Ecto neural progenitor cell (in vitro differentiated cells): ENCODE measurements at regions not wholly inside any gene's neighbourhood (a gene's known extent, or its start where the extent isn't known, plus 50 kb on each side); places are given as distances from the start of the nearest gene placed in this dataset.
"Not testable (repeated sequence)": the region's sequence is repeated elsewhere in the genome, so short reads cannot be mapped to it uniquely, and the experiment has no call there.

Source experiments
- DNase-seq: peaks from one replicate; pipeline ENCODE4 v3.0.0-alpha.2; 2018; ENCODE audit warnings: low spot score

DNA sequence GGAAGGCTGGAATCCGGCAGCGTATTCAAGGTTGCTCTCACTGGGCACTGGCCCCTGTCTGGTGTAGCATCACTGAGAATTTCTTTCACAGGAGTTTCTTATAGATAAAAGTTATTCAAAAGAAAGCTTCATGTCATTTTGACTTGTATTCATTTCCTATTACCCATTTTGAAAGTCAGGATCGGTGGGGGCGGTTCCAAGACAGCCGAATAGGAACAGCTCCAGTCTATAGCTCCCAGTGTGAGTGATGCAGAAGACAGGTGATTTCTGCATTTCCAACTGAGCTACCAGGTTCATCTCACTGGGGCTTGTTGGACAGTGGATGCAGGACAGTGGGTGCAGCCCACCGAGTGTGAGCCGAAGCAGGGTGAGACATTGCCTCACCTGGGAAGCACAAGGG, 51.5 kb upstream of the CDC42EP3 start:
- DNase-seq = not testable (repeated sequence)

- DNase-seq = no peak
Measured at GRCh38 chr2:37730037-37730818, 58.8 kb upstream of the CDC42EP3 start.

- not testable (repeated sequence) for DNase-seq
Measured at GRCh38 chr2:37732412-37732811, 61.0 kb upstream of the CDC42EP3 start.

DNA sequence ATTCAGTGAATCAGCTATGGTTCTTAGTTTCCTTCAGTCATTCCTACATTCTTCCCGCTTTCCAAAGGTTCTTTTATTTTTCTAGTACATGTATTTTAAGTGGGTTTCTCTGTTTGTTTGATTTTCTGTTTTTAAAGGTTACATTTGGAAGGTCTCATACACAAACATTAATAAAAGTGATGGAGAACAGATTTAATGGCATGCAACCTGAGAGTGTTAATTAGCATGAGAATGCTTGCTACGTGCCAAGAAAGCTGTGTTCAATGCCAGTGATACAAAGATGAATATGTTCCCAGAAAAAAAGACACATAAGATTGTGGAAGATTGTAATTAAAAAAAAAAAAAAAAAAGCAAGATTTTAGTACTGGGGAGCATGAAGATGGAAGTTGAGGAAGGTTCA, 61.8 kb upstream of the CDC42EP3 start:
- DNase-seq = no peak

DNA sequence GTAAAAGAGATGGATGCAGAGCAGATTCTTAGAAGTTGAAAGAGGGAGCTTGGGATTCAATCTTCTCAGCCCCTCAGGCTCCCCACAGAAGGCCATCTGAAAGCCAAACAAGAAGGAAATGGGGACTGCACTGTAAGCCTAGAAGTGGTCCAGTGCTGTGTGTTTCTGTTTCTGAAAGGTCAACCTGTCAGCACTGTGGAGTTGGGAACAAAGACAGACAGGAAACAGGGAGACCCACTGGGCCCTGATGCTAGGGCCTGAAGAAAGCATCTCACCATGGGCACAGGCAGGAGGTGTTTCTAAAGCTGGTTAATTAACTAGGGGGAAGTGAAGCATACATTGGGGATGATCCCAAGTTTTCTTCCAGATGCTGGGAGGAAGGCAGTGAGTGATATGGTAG, 62.5 kb upstream of the CDC42EP3 start:
- DNase-seq = not testable (repeated sequence)

DNA sequence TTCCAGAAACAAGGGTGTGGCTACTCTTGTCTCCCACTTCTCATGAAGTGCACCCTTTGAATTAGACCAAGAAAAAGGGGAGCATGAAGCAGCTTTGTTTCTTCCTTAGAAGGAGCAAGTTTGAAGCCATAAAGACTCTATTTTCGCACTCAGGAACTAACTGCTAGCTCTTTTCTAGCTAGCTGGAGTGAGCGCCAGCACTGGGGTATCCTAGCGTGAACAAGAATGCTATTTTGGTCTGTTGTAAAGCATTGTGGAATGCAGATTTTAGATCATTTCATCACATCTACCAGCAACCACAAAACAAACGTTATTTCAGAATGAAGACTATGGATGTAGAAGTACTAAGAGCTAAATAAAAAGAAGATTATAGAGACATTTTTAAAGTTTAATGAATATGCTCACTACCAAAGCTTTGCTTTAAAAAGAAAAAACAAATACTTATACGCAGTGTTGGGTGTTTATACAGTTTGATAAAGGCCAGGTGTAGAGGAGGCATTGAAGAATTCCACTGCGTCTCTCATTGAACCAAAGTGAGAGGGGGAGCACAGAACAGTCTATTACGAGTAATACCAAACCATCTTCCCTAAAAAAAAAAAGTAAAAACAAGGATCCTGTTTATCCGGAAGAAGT, 63.6 kb upstream of the CDC42EP3 start:
- DNase-seq = not testable (repeated sequence)

GRCh38 chr2:37735524-37735910, 64.1 kb upstream of the CDC42EP3 start:
- DNase-seq = not testable (repeated sequence)

- DNase-seq = no peak
Measured at GRCh38 chr2:37737507-37737906, 66.1 kb upstream of the CDC42EP3 start.

- no peak for DNase-seq
Measured at GRCh38 chr2:37738266-37738885, 66.9 kb upstream of the CDC42EP3 start.

DNA sequence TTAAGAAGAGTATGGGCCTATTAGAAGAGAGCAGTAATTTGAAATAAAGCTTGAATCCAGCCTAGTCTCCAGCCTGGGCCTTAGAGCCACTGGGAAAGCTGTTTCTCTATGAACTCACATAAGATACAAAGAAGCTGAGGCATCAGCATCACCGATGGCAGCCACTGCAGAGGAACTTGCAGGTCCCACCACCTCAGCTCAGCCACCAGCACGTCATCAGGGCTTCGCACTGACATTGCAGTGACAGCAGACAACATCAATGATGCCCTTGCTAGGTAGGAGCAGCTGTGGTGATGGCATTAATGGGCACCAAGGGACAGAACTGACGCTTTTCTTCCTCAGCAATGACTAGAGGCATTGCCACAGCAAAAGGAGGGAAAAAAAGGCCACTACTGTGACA, 67.7 kb upstream of the CDC42EP3 start:
- DNase-seq = no peak

GRCh38 chr2:37740164-37740739, 68.8 kb upstream of the CDC42EP3 start:
- no peak for DNase-seq

DNA sequence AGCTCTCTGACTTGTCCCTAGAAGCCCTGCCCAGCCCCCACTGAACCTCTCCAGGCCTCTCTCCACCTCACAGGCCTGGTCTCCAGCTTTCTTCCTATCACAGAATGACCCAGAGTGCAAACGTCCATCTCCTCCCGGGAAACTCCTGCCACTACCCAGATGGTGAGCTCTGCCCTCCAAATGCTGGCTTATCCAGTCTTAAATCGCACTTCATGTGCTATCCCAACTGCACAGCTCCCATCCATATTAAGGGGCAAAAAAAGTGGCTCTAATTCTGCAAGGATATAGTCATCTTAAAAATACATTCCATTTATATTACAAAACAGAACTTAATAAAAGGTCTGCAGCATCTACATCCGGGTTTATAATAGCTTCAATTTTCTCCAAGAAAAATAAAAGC, 70.8 kb upstream of the CDC42EP3 start:
- no peak for DNase-seq

DNA sequence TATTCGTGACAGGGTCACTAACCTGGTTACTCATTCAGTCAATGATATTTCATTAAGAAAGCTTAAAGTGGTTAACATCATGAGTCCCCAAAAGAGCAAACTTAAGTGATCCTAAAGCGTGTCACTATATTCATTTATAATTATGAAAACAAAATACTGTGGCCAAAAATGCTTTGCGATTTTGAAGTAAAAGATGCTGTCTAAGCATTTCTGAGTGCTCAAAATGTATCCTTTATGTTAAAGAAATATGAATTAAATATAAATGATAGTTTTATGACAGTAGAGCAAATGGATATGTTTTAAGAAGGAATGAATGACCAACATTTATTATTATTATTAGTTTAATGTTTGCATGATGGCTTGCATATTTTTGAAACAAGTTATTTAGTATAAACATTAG, 72.6 kb upstream of the CDC42EP3 start:
- DNase-seq = no peak

GRCh38 chr2:37744961-37745360, 73.5 kb upstream of the CDC42EP3 start:
- DNase-seq = not testable (repeated sequence)

DNA sequence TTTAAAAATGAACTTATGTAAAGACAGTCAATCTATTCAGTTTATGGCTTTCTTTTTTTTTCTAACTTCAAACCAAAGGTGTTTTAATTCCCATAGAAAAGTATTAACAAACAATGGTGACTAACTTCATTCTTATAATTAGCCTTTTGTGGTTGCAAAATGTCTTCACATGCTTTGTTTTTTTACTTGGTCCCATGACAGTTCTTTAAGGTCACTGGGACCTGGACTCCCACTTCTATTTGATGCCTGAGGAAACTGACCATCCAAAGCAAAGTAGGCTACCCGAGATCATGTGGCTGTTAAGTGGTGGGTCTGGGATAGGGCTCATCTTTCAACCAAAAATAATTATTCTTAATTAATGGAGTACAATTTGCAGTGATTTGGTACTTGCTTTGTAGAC, 74.6 kb upstream of the CDC42EP3 start:
- DNase-seq = not testable (repeated sequence)

DNA sequence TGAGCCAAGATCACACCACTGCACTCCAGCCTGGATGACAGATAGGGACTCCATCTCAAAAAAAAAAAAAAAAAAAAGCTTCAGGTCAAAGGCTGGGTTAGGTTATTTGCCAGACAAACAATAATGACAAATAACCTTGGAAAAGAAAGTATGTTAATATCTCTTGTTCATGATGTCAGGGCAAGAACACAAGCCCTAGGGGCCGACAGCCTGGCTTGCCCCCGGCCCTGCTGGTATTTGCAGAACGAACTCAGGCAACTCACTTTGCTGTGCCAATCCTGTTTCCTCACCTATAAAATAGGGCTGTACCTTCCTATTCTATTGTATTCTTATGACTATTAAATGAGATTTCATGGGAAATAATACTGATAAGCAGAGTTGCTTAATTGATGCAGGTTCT, 75.4 kb upstream of the CDC42EP3 start:
- DNase-seq = no peak

- no peak for DNase-seq
Measured at GRCh38 chr2:37748541-37748940, 77.1 kb upstream of the CDC42EP3 start.

- not testable (repeated sequence) for DNase-seq
Measured at GRCh38 chr2:37750286-37750685, 78.8 kb upstream of the CDC42EP3 start.

DNA sequence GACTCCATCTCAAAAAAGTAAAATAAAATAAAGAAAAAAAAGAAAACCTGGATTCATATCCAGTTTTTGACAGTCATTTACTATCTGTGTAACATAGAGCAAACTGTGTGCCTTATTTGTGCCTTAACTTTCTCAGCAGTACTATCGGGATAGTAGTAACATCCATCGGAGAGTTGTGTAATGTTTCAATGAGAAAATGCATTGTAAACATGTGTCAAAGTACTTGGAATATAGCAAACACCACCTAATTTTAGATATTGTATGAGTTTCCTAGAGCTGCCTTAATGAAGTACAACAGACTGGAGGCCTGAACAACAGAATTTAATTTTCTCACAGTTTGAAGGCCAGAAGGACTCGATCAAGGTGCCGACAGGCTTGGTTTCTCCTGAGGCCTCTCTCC, 81.3 kb upstream of the CDC42EP3 start:
- no peak for DNase-seq

DNA sequence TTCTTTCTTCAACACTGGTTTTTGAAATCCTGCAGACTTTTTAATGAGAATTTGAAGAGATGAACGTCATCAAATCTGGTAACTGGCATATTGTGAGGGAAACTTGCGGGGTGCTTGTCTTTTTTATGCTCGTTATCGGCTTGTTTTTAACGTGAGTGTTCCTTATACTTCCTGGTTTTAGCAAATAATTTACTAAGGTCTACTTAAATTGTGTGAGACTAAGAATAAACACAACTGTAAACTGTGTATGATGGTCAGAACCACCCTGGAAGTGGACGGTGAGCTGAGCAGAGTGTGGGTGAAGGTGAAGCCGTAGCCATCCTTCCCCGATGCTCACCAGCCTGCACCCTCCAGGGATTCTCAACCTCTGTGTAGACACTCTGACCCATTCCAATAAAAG, 82.3 kb upstream of the CDC42EP3 start:
- DNase-seq = no peak

DNA sequence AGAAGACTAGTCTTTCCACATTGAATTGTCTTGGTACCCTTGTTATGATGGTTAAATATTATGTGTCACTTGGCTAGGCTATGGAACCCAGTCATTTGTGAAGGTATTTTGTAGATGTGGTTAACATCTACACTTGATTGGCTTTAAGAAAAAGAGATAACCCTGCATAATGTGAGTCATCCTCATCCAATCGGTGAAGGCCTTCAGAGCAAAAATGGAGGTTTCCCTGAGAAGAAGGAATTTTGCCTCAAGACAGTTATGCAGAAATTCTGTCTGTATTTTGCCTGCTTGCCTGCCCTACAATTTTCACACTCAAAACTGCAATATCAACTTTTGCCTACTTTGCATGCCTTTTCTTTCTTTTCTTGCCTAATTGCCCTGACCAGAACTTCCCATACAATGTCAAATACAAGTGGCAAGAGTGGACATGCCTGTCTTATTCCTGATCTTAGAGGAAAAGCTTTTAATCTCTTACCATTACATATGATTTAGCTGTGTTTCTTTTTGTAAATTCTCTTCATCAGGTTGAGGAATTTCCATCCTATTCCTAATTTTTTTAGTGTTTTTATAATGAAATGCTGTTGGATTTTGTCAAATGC, 84.6 kb upstream of the CDC42EP3 start:
- not testable (repeated sequence) for DNase-seq

DNA sequence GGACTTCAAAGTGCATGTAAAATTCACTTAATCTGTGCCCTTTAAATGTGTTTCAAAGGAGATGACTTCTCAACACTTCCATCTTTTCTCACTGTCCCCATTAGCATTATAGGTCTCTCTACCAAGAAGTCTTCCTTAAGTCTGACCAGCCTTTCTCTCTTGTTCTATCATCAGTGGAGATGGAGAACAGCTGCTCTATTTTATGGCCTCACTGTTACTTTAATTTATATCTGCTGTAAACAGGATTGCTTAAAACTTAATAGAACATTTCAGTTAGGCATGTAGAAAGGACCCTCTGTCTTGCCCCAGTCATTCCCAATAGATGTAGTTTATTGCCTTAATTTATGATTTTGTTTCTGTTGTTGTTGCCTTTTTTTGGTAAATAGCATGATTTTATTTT, 86.0 kb upstream of the CDC42EP3 start:
- not testable (repeated sequence) for DNase-seq
